ENCODE measurements at regions not wholly inside any gene's neighbourhood (a gene's known extent, or its start where the extent isn't known, plus 50 kb on each side); places are given as distances from the start of the nearest gene placed in this dataset.

- 95 to 98% (median 96%) methylated on average over 7 of the region's 7 CpGs for WGBS, 3 donors
- H3K9me3 ChIP-seq, result no peaks in the 10 kb centered on the region
- H3K27ac ChIP-seq, result no peak overlapping the region
- no peaks in the 10 kb centered on the region for H3K4me1 ChIP-seq (ENCODE audit: insufficient read depth)
- H3K27me3 ChIP-seq, result no peaks in the 10 kb centered on the region
- no peak overlapping the region for H3K4me3 ChIP-seq
- DNase-seq, result no peak
- TF ChIP-seq EP300 (IDR thresholded peaks at IDR 0.05) (no peak), CTCF (IDR thresholded peaks at IDR 0.05) (no peak), POLR2A (IDR thresholded peaks at IDR 0.05) (no peak)
- H3K36me3 ChIP-seq, result no peaks in the 10 kb centered on the region
- intact Hi-C loops (cut with DNase I), result no loop called here
Measured at GRCh38 chr6:155695495-155695894, 239.9 kb upstream of the NOX3 start.

- WGBS, 3 donors, result 78 to 90% (median 86%) methylated on average over 3 of the region's 3 CpGs
- Histone ChIP-seq H3K27me3 (no peaks in the 10 kb centered on the region), H3K9me3 (no peaks in the 10 kb centered on the region), H3K4me1 (ENCODE audit: insufficient read depth) (no peaks in the 10 kb centered on the region), H3K4me3 (no peak overlapping the region), H3K27ac (no peak overlapping the region), H3K36me3 (no peaks in the 10 kb centered on the region)
- no peak for DNase-seq
- intact Hi-C loops (cut with DNase I), result no loop called here
- no peak for TF ChIP-seq EP300 (IDR thresholded peaks at IDR 0.05)
- TF ChIP-seq CTCF (IDR thresholded peaks at IDR 0.05), result no peak
- TF ChIP-seq POLR2A (IDR thresholded peaks at IDR 0.05), result no peak
Measured at GRCh38 chr6:155694419-155694790, 238.8 kb upstream of the NOX3 start.

- DNase-seq, result no peak
- H3K36me3 ChIP-seq, result no peaks in the 10 kb centered on the region
- WGBS, 3 donors, result 82 to 87% (median 86%) methylated on average over 10 of the region's 10 CpGs
- no peaks in the 10 kb centered on the region for H3K4me1 ChIP-seq (ENCODE audit: insufficient read depth)
- H3K4me3 ChIP-seq, result no peak overlapping the region
- no peak overlapping the region for H3K27ac ChIP-seq
- H3K9me3 ChIP-seq, result no peaks in the 10 kb centered on the region
- H3K27me3 ChIP-seq, result no peaks in the 10 kb centered on the region
- no peak for TF ChIP-seq CTCF (IDR thresholded peaks at IDR 0.05)
- no peak for TF ChIP-seq EP300 (IDR thresholded peaks at IDR 0.05)
- TF ChIP-seq POLR2A (IDR thresholded peaks at IDR 0.05), result no peak
- intact Hi-C loops (cut with DNase I), result no loop called here
Measured at GRCh38 chr6:155693573-155694418, 238.2 kb upstream of the NOX3 start.

- intact Hi-C loops (cut with DNase I), result no loop called here
Measured at GRCh38 chr6:155690820-155691219, 235.2 kb upstream of the NOX3 start.

More at GRCh38 chr6:155690820-155691219, 235.2 kb upstream of the NOX3 start:
- no peaks in the 10 kb centered on the region for H3K9me3 ChIP-seq
- TF ChIP-seq EP300 (IDR thresholded peaks at IDR 0.05) (no peak), POLR2A (IDR thresholded peaks at IDR 0.05) (no peak), CTCF (IDR thresholded peaks at IDR 0.05) (no peak)
- no peaks in the 10 kb centered on the region for H3K4me1 ChIP-seq (ENCODE audit: insufficient read depth)
- no peaks in the 10 kb centered on the region for H3K36me3 ChIP-seq
- no peak for DNase-seq
- H3K4me3 ChIP-seq, result no peak overlapping the region
- no peaks in the 10 kb centered on the region for H3K27me3 ChIP-seq
- no peak overlapping the region for H3K27ac ChIP-seq
- 77 to 79% (median 79%) methylated on average over 3 of the region's 3 CpGs for WGBS, 3 donors
